ENCODE measurements at regions not wholly inside any gene's neighbourhood (a gene's known extent, or its start where the extent isn't known, plus 50 kb on each side); places are given as distances from the start of the nearest gene placed in this dataset.

- no peak for DNase-seq (ENCODE audit: low read depth, low spot score)
Observed at GRCh38 chr4:92106816-92107215, 196.9 kb upstream of the GRID2 start.

DNA sequence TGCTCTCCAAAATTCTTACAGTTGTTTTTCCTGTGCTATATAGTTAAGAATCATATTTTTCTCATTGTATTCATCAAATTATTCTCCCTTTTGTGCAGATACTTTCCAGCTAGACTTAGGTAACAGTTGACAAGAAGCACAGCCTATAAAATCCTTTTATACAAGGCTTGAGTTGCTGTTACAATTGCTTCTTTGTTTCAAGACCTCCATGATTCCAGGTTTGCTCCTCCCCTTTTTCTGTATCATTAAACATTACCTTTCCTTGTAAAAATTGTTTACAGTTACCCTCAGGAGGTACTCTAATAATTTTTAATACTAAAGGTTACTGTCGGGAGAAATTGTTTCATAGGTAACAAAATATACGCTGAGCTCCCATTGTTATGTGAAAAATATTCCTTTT, 192.3 kb upstream of the GRID2 start:
- DNase-seq (ENCODE audit: low read depth, low spot score): no peak

DNA sequence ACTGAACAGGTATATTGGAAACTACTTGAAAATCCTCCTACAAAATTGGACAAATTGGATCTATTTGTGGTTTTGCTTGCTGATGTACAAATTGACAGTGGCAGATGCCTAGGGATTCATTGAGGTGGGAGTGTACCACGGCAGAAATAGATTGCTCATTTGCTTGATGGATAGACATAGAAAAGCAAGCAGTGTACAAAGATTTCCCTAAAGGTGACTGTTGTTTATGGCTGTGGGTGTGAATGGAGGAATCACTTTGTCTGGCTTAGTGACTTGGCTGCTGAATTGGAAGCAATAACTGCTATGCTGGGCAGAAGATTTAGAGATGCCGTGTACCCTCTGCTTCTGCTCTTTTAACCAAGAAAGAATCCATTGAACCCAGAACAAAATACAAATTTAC, 191.0 kb upstream of the GRID2 start:
- DNase-seq (ENCODE audit: low read depth, low spot score): no peak

- no peak for DNase-seq (ENCODE audit: low read depth, low spot score)
Observed at GRCh38 chr4:92120810-92121498, 182.8 kb upstream of the GRID2 start.

DNA sequence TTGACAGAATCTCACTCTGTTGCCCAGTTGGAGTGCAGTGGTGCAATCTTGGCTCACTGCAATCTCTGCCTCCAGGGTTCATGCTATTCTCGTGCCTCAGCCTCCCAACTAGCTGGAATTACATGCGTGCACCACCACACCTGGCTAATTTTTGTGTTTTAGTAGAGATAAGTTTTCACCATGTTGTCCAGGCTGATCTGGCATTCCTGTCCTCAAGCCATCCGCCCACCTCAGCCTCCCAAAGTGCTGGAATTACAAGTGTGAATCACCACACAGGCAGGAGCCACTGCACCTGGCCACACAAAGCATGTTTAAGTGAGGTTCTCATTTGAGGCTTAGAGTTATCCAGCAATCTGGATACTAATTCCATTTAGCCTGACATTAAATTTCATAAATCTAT, 180.9 kb upstream of the GRID2 start:
- no peak for DNase-seq (ENCODE audit: low read depth, low spot score)

DNA sequence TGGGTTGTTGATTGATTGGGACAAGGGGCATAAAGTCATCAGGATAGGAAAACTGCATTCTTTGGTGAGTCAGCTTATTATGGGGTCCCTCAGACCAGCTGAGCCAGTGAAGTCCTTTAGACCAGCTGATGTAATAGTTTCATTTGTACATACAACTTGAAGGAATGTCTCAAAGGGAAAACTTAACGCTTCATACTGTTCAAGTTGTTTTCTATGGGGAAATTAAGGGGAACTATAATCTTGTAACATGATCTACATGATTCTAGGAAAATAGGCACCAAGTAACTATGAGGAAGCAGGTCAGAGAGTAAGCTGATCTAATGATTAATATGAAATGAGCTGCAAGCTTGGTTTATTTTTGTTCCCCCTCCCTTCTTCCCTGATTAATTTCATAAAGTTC, 175.1 kb upstream of the GRID2 start:
- no peak for DNase-seq (ENCODE audit: low read depth, low spot score)

DNA sequence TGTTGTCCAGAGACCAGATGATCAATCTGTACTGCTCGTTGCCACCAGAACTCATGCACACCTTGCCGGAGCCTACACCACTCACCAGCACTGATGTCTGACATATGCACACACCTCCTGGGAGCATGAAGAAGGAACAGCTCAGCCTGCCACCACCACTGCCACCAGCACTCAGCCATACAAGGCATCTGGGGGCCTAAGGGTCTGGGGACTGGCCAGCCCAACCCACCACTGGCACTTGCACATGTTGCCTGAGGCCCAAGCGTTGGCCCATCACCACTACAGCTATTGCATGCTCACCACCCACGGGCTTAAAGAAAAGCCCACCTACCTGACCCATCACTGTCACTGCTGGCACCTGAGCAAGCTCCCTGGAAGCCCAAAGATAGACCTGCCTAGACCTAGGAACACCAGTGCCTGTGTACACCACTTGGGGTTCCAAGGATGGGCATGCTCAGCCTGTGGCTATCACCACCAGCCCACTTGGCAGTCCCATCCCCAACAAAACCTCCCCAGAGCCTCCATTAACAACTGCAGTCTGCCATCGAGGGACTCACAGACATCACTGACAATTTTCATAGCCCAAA, 174.3 kb upstream of the GRID2 start:
- no peak for DNase-seq (ENCODE audit: low read depth, low spot score)

DNA sequence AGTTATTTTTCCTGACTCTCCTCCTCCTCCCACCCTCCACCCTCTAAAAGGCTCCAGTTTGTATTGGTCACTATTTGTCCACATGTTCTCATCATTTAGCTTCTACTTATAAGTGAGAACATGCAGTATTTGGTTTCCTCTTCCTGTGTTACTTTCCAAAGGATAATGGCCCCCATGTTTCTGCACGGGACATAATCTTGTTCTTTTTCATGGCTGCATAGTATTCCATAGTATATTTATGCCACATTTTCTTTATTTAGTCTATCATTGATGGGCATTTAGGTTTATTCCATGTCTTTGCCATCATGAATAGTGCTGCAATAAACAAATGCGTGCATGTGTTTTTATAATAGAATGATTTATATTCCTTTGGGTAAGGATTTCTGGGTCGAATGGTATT, 167.3 kb upstream of the GRID2 start:
- no peak for DNase-seq (ENCODE audit: low read depth, low spot score)

GRCh38 chr4:92163348-92163747, 140.4 kb upstream of the GRID2 start:
- DNase-seq (ENCODE audit: low read depth, low spot score): no peak

GRCh38 chr4:92170340-92170739, 133.4 kb upstream of the GRID2 start:
- DNase-seq (ENCODE audit: low read depth, low spot score): no peak

DNA sequence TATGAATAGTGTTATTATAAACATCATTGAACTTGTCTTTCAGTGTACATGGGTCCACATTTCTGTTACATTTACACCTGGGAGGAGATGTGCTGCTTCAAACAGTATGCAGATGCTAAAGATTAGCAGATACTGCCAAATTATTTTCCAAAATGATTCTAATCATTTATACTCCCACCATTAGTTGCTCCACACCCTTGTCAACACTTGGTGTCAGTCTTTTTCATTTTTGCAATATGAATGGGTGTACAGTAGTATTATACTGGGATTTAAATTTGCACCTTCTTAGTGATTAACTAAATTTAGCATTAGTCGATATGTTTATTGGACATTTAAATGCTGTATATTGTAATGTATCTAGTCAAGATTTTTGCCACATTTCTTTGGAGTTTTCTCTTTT, 131.6 kb upstream of the GRID2 start:
- no peak for DNase-seq (ENCODE audit: low read depth, low spot score)

- peak; percentile 23 for DNase-seq (ENCODE audit: low read depth, low spot score)
Observed at GRCh38 chr4:92175250-92175649, 128.5 kb upstream of the GRID2 start.

DNA sequence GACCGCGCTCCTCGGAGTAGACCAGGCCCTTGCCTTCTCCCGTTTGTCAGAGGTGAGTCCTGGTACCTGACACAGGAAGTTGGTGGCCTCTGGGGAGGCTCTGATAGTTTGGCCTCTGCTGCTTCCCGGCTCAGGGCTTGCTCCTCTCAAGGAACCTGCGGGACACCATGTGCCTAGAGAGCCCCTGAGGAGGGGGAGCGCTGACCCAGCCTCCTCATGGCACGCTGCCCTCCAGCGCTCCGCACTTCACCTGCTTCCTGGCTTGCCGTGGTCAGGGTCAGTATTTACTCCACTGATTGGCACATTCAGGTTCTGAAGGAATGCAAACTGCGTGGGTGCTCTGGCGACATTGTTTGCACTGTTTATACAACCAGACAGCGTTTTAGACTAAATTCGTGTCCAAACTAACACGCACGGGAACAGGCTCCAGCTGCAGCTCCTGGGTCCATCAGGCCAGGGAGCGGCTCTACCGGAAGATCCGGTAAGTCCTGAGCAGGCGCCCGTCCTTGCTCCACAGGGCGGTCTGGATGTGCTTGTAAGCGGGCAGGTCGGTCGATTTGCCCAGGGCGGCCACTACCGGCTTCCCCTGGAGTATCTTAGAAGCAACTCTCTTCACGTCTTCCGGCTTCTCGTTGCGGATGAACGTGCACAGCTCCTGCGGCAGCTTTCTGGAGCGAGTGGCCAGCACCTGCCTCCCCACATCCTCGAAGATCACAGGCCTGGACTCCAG, 121.6 kb upstream of the GRID2 start:
- DNase-seq (ENCODE audit: low read depth, low spot score): no peak

DNA sequence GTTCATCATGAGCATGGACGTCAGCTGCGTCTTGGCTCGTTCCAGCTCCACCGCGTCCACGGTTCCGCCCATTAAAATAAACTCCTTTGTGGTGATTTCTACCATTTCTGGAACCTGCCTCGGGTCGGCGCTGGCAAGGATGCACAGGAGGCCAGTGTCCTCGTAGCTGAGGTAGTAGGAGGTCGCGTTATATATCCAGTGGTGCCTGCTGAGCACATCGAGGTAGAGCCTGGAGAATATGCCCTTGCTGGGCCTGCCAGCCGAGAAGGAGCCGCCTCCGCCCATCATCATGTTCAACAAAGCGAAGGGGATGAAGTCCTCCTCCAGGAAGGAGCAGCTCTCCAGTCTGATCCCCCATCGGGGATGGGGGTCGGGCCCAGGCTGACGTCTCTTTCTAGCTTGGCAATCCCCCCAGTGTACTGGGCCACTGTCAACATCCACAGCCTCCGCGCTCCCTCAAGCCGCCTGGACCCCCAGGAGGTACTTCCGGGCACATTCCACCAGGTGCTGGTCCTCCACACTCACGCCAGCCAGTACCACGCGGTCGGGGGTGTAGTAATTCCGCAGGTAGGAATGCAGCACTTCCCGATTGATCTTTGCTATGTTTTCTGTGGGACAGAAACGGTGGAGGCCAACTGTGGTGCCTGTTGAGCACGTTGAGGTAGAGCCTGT, 120.9 kb upstream of the GRID2 start:
- no peak for DNase-seq (ENCODE audit: low read depth, low spot score)

DNA sequence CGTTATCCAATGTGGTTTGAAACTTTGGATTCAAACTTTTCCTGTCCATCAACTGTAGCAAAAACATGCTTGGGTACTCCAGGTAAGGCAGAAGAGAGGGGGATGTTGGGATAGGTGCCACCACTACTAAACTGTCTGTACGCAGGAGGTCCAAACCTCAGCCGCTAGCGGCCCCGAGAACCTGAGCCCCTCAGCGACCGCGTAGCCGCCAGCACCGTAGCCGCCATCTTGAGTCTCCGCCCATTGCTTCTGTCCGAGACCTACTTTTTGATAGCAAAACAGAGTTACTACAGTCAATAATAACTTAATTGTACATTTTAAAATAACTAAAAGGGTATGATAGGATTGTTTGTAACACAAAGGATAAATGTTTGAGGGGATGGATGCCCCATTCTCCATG, 119.9 kb upstream of the GRID2 start:
- DNase-seq (ENCODE audit: low read depth, low spot score): no peak

DNA sequence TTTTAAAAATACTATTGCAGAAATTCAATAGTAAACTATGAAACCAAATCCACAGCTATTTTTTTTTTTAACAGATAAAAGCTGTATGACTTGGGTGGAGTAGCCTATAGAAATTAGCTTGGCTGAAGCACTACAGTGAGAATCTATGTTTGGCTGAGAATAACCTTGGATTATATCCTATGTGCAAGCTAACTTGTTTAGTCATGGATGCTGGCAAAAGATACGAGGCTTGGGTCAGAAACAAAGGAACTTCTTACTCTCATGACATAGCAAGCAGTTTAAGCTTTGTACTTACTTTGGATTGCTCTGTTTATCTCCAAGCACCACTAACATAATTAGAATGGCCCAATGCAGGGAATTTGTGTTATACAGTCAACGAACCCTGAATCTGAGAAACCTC, 119.2 kb upstream of the GRID2 start:
- DNase-seq (ENCODE audit: low read depth, low spot score): no peak

DNA sequence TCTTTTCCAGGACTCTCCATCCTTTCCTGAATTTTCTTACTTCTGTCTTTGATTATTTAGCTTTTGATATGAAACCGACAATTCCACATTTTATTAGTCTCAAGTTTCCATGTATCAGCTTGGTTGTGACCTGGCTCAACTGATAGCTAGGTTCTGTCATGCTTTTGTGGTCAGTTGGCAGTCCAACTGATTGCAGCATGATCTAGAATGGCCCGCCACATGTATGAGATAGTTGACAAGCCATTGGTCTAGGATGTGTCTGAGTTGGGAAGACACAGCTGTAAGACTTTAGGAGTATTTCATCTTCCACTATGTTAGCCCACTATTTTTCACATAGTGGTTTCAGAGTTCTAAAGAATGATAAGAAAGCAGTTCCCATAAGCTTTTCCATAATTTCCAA, 117.5 kb upstream of the GRID2 start:
- no peak for DNase-seq (ENCODE audit: low read depth, low spot score)

GRCh38 chr4:92189146-92189545, 114.6 kb upstream of the GRID2 start:
- DNase-seq (ENCODE audit: low read depth, low spot score): no peak

- no peak for DNase-seq (ENCODE audit: low read depth, low spot score)
Observed at GRCh38 chr4:92198711-92199110, 105.1 kb upstream of the GRID2 start.

DNA sequence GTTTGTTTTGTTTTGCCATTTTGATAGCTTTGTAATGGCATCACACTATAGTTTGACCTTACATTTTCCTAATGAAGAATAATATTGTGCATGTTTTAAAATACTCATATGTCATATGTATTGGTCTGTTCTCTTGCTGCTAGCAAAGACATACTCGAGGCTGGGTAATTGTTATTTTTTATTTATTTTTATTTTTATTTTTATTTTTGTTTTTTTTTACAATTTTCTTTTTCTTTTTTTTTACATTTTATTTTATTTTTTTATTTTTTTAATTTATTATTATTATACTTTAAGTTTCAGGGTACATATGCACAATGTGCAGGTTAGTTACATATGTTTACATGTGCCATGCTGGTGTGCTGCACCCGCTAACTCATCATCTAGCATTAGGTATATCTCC, 104.6 kb upstream of the GRID2 start:
- DNase-seq (ENCODE audit: low read depth, low spot score): no peak

- no peak for DNase-seq (ENCODE audit: low read depth, low spot score)
Observed at GRCh38 chr4:92210906-92211305, 92.9 kb upstream of the GRID2 start.

GRCh38 chr4:92215476-92215875, 88.3 kb upstream of the GRID2 start:
- no peak for DNase-seq (ENCODE audit: low read depth, low spot score)

- no peak for DNase-seq (ENCODE audit: low read depth, low spot score)
Observed at GRCh38 chr4:92231511-92231910, 72.3 kb upstream of the GRID2 start.
